ENCODE measurements at regions not wholly inside any gene's neighbourhood (a gene's known extent, or its start where the extent isn't known, plus 50 kb on each side); places are given as distances from the start of the nearest gene placed in this dataset.

- peak in 1 of 2 experiments; percentile 17; a peak in 1 of 4 replicates for TF ChIP-seq RAD21 (IDR thresholded peaks at IDR 0.05 in 1 of 2, conservative IDR thresholded peaks at IDR 0.05 in 1 of 2; ENCODE audit: low read depth in 2 of 2, low read length in 2 of 2)
- TF ChIP-seq SIX5 (IDR thresholded peaks at IDR 0.05; ENCODE audit: low read depth, low read length): no peak
- TF ChIP-seq KDM1A (IDR thresholded peaks at IDR 0.05; ENCODE audit: borderline replicate concordance, low read length): peak; percentile 64; the same call in 1 of the 2 replicates
These were observed 518.3 kb downstream of the XIRP2 start (continued) for GRCh38 chr2:167406558-167406957.
